A549 (cell line): ENCODE measurements at regions not wholly inside any gene's neighbourhood (a gene's known extent, or its start where the extent isn't known, plus 50 kb on each side); places are given as distances from the start of the nearest gene placed in this dataset.

Experiments used
- BHLHE40 ChIP-seq: IDR thresholded peaks from 2 replicates; pipeline ENCODE4 v1.6.1; 2012; ENCODE audit warnings: low read depth, low read length, inconsistent platforms
- CTCF ChIP-seq: fragments of >200 bp; sonication (Bioruptor Twin); formaldehyde crosslinking; IDR thresholded peaks from 3 replicates; pipeline ENCODE4 v1.5.1; 2016
- E2F6 ChIP-seq: IDR thresholded peaks from 2 replicates; pipeline ENCODE4 v1.6.1; 2012; ENCODE audit warnings: low read depth, borderline replicate concordance
- MAX ChIP-seq: IDR thresholded peaks from 2 replicates; pipeline ENCODE4 v1.6.1; 2012
- NFE2L2 ChIP-seq: fragments of 150-350 bp; conservative IDR thresholded peaks from 2 replicates; pipeline ENCODE4 v1.6.1; 2014; ENCODE audit warnings: low read length
- POLR2A ChIP-seq: IDR thresholded peaks from 2 replicates; pipeline ENCODE4 v1.6.1; 2012; ENCODE audit warnings: mild to moderate bottlenecking, low read length
- RAD21 ChIP-seq, 2 experiments: fragments of >200 bp in 1 of 2; sonication (Bioruptor Twin) in 1 of 2; formaldehyde crosslinking in 1 of 2; IDR thresholded peaks in 1 of 2; conservative IDR thresholded peaks in 1 of 2; 2 replicates in 1 of 2; 3 replicates in 1 of 2; pipeline ENCODE4 v1.6.1; 2012 to 2018; ENCODE audit warnings: inconsistent platforms in 1 of 2
- RCOR1 ChIP-seq: fragments of 150-350 bp; IDR thresholded peaks from 2 replicates; pipeline ENCODE4 v1.6.1; 2014; ENCODE audit warnings: antibody characterized with exemption, low read length, low read depth
- REST ChIP-seq: fragments of 200-600 bp; sonication (generic); IDR thresholded peaks from 2 replicates; pipeline ENCODE4 v1.6.1; 2016; ENCODE audit warnings: antibody characterized with exemption, mild to moderate bottlenecking, moderate library complexity
- RFX5 ChIP-seq: fragments of 450-650 bp; IDR thresholded peaks from 2 replicates; pipeline ENCODE4 v1.7.1; 2014; ENCODE audit warnings: antibody characterized with exemption, mild to moderate bottlenecking, moderate library complexity
- SMC3 ChIP-seq: fragments of >200 bp; sonication (Bioruptor Twin); formaldehyde crosslinking; IDR thresholded peaks from 3 replicates; pipeline ENCODE4 v1.6.1; 2018; ENCODE audit warnings: inconsistent platforms
- SREBF2 ChIP-seq: fragments of 450-650 bp; IDR thresholded peaks from 2 replicates; pipeline ENCODE4 v1.6.1; 2014; ENCODE audit warnings: mild to moderate bottlenecking, moderate library complexity
- ZFP36 ChIP-seq: fragments of 450-650 bp; IDR thresholded peaks from 2 replicates; pipeline ENCODE4 v1.6.1; 2014; ENCODE audit warnings: borderline replicate concordance; ENCODE audit not compliant: partially characterized antibody

GRCh38 chr17:12591021-12591735, 74.5 kb upstream of the MYOCD start:
- TF ChIP-seq BHLHE40 (no peak), POLR2A (no peak), E2F6 (no peak), CTCF (no peak), RCOR1 (no peak), RAD21 (conservative IDR thresholded peaks at IDR 0.05 in 1 of 2, IDR thresholded peaks at IDR 0.05 in 1 of 2) (no peak), SREBF2 (no peak), RFX5 (no peak), REST (no peak), NFE2L2 (no peak), ZFP36 (no peak), MAX (no peak), SMC3 (no peak)
